Tibial artery (tissue), 4 donors: ENCODE measurements at regions not wholly inside any gene's neighbourhood (a gene's known extent, or its start where the extent isn't known, plus 50 kb on each side); places are given as distances from the start of the nearest gene placed in this dataset.

Experiments used
- DNase-seq, 2 donors: peaks; one replicate each; pipeline ENCODE4 v3.0.0-alpha.2; 2019
- H3K27ac ChIP-seq, 2 donors: fragments of 200-600 bp; sonication (generic) in 1 of 2; 1 replicate in 1 of 2; 2 replicates in 1 of 2; pipeline ENCODE4 v1.5.1; 2018 to 2019; ENCODE audit warnings: mild to moderate bottlenecking in 1 of 2
- H3K27me3 ChIP-seq, 2 donors: fragments of 200-600 bp; sonication (generic) in 1 of 2; one replicate each; pipeline versions ENCODE4 v1.5.1 to v1.6.0; 2016 to 2019
- H3K36me3 ChIP-seq, 3 donors: fragments of 200-600 bp; sonication (generic) in 2 of 3; one replicate each; pipeline ENCODE4 v1.5.1; 2016 to 2019; ENCODE audit warnings: mild to moderate bottlenecking in 2 of 3
- H3K4me1 ChIP-seq, 4 donors: fragments of 200-600 bp; sonication (generic) in 2 of 4; 1 replicate in 3 of 4; 2 replicates in 1 of 4; pipeline ENCODE4 v1.5.1; 2016 to 2019
- H3K4me3 ChIP-seq, 2 donors: fragments of 200-600 bp; sonication (generic) in 1 of 2; 1 replicate in 1 of 2; 2 replicates in 1 of 2; pipeline ENCODE4 v1.5.1; 2018 to 2019; ENCODE audit warnings: mild to moderate bottlenecking in 2 of 2
- H3K9me3 ChIP-seq, 3 donors: fragments of 200-600 bp; sonication (generic) in 1 of 3; one replicate each; pipeline ENCODE4 v1.5.1; 2016 to 2019
- CTCF ChIP-seq, 2 experiments: fragments of 200-600 bp in 1 of 2; fragments of 450-650 bp in 1 of 2; IDR thresholded peaks; one replicate each; pipeline ENCODE4 v1.5.1; 2017 to 2019; ENCODE audit warnings: antibody characterized with exemption in 2 of 2, mild to moderate bottlenecking in 1 of 2, moderate library complexity in 1 of 2
- intact Hi-C: fragments of 100-400 bp; cut with DNase I; formaldehyde crosslinking; loops from one replicate; pipeline ENCODE4 v1.15.0; 2023; ENCODE audit warnings: low total_unique reads

- H3K27me3 ChIP-seq = no peaks in the 10 kb centered on the region
- intact Hi-C loops = no loop called here
- TF ChIP-seq CTCF (IDR thresholded peaks at IDR 0.05) = no peak
- H3K4me3 ChIP-seq = no peak overlapping the region
- no peaks in the 10 kb centered on the region for H3K4me1 ChIP-seq
- peaks cover 0 to 5% (median 0%) of the 10 kb centered on the region in 3 donors for H3K9me3 ChIP-seq
- H3K36me3 ChIP-seq = no peaks in the 10 kb centered on the region
- no peak for DNase-seq
- no peak overlapping the region for H3K27ac ChIP-seq
Measured at GRCh38 chr1:235004276-235004675, 124.4 kb downstream of the TOMM20 start.

GRCh38 chr1:235002706-235003300 lies 125.8 kb downstream of the TOMM20 start:
- TF ChIP-seq CTCF (IDR thresholded peaks at IDR 0.05) = no peak
- Histone ChIP-seq H3K27ac (no peak overlapping the region), H3K27me3 (no peaks in the 10 kb centered on the region), H3K9me3 (peaks cover 0 to 2% (median 0%) of the 10 kb centered on the region in 3 donors), H3K4me3 (no peak overlapping the region), H3K36me3 (no peaks in the 10 kb centered on the region), H3K4me1 (peaks cover 0 to 14% (median 13%) of the 10 kb centered on the region in 4 donors)
- intact Hi-C loops = no loop called here
- no peak for DNase-seq

GRCh38 chr1:234999513-234999940 lies 129.1 kb downstream of the TOMM20 start:
- TF ChIP-seq CTCF (IDR thresholded peaks at IDR 0.05) = no peak
- Histone ChIP-seq H3K9me3 (no peaks in the 10 kb centered on the region), H3K4me1 (peaks cover 0 to 28% (median 25%) of the 10 kb centered on the region in 4 donors), H3K36me3 (no peaks in the 10 kb centered on the region), H3K27ac (peak overlapping the region; percentile 83 to 86), H3K27me3 (no peaks in the 10 kb centered on the region), H3K4me3 (no peak overlapping the region)
- intact Hi-C loops = loop anchor here (5.0 kb wide), 3 partner anchors 48 to 387 kb away; partner anchors contain the start of gene IRF2BP2
- no peak for DNase-seq

DNA sequence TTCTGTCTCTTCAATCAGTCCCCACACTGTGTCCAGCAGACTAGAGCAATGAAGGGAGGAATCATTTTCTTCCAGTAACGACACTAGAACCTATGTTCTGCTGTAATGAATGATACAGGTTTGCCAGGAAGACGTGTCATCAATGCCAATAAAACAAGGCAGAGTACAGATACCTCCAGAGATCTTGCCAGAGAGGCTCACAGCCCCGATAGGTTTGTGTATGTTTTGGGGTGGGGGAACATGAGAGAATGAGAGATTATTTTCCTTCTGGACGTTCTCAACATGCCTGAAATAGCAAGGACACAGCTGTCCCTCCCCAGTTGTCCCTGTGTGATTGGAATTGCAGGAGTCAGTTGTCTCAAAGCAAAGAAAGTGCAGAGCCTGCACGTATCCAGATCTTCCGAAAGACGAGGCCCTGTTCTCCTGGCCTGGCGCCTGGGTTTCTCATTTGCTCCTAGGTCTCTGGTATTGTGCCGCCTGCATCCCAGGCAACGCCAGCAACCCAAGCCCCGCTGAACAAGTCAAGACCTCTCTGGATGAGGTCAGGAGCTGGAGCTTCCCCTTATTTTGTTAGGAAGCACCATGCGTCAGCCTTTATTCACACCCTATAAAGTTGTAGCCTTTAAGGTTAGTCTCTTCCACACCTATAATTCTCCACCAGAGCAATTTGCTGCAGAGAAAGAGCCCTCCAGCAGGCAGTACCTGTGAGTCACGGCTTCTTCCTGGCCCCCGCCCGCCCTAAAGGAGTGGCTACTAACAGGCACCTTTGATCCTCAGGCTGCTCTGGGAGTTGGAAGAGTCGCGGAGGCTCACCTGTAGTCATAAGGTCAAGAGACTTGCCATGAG lies 130.5 kb downstream of the TOMM20 start:
- Histone ChIP-seq H3K27me3 (no peaks in the 10 kb centered on the region), H3K4me3 (peak overlapping the region in 1 of 2 donors; percentile 11), H3K9me3 (no peaks in the 10 kb centered on the region), H3K4me1 (peaks cover 0 to 28% (median 25%) of the 10 kb centered on the region in 4 donors), H3K36me3 (no peaks in the 10 kb centered on the region), H3K27ac (peak overlapping the region; percentile 83 to 86)
- no peak for TF ChIP-seq CTCF (IDR thresholded peaks at IDR 0.05)
- DNase-seq = peak; percentile 63 to 84
- intact Hi-C loops = loop anchor here (5.0 kb wide), 3 partner anchors 49 to 386 kb away; partner anchors contain the start of gene IRF2BP2

DNA sequence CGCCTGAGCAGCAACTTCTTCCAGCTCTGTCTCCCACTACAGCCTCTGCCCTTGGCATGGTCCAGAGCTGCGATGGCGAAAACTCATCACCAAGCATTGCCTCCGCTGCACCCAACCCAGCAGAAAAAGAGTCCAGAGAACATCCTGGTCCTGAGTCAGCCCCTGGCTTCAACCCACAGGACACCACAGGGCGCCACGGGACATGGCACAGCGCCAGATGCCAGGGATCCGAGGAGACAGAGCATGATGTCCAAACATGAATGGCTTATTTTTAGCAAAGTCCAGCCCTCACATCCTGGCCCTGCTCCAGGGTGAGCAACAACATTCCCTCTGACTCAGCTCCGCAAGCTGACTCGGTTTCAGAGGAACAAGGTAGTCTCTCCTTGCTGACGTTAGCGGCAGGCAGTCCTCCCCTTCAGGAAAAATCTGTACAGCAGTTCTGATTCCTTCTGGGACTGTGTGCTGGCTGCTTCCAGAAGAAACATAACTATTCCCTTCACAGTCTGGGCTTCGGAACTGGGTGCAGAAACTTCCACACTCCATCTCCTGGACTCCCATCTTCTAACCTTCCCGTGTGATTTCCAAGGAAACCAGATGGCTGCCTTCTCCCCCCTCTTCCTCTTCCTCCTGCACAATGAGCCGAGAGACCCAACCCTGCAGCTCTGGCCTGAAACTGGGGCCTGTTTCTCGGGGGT lies 131.3 kb downstream of the TOMM20 start:
- peaks cover 0 to 28% (median 25%) of the 10 kb centered on the region in 4 donors for H3K4me1 ChIP-seq
- peak overlapping the region in 1 of 2 donors; percentile 11 for H3K4me3 ChIP-seq
- no peaks in the 10 kb centered on the region for H3K27me3 ChIP-seq
- no peaks in the 10 kb centered on the region for H3K9me3 ChIP-seq
- H3K27ac ChIP-seq = peak overlapping the region; percentile 83 to 86
- no peaks in the 10 kb centered on the region for H3K36me3 ChIP-seq
- intact Hi-C loops = loop anchor here (5.0 kb wide), 3 partner anchors 50 to 385 kb away; partner anchors contain the start of gene IRF2BP2
- peak; percentile 100 for DNase-seq
- no peak for TF ChIP-seq CTCF (IDR thresholded peaks at IDR 0.05)
